ENCODE measurements at regions not wholly inside any gene's neighbourhood (a gene's known extent, or its start where the extent isn't known, plus 50 kb on each side); places are given as distances from the start of the nearest gene placed in this dataset.

GRCh38 chrX:39283239-39283638 lies 482.0 kb downstream of the MID1IP1 start:
- H3K27ac ChIP-seq = no peak overlapping the region
- TF ChIP-seq CTCF (IDR thresholded peaks at IDR 0.05) (no peak), EP300 (IDR thresholded peaks at IDR 0.05) (no peak), POLR2AphosphoS5 (IDR thresholded peaks at IDR 0.05) (no peak), POLR2A (IDR thresholded peaks at IDR 0.05) (no peak)
- H3K27me3 ChIP-seq = no peaks in the 10 kb centered on the region
- H3K4me1 ChIP-seq = no peaks in the 10 kb centered on the region
- H3K9me3 ChIP-seq = peaks cover 0 to 7% (median 0%) of the 10 kb centered on the region in 4 donors
- H3K36me3 ChIP-seq = no peaks in the 10 kb centered on the region
- intact Hi-C loops (cut with DNase I) = no loop called here
- DNase-seq = no peak
- no peak overlapping the region for H3K4me3 ChIP-seq

GRCh38 chrX:39288592-39288991 lies 487.3 kb downstream of the MID1IP1 start:
- no peak overlapping the region for H3K27ac ChIP-seq
- no peaks in the 10 kb centered on the region for H3K4me1 ChIP-seq
- no peak for TF ChIP-seq POLR2A (IDR thresholded peaks at IDR 0.05)
- no peak for TF ChIP-seq CTCF (IDR thresholded peaks at IDR 0.05)
- no peak for TF ChIP-seq POLR2AphosphoS5 (IDR thresholded peaks at IDR 0.05)
- TF ChIP-seq EP300 (IDR thresholded peaks at IDR 0.05) = no peak
- H3K4me3 ChIP-seq = no peak overlapping the region
- DNase-seq = no peak
- intact Hi-C loops (cut with DNase I) = no loop called here
- no peaks in the 10 kb centered on the region for H3K27me3 ChIP-seq
- H3K9me3 ChIP-seq = peaks cover 0 to 4% (median 0%) of the 10 kb centered on the region in 4 donors
- no peaks in the 10 kb centered on the region for H3K36me3 ChIP-seq
- WGBS, 2 donors = 96 to 98% methylated on average over 3 of the region's 3 CpGs

GRCh38 chrX:39289827-39290226 lies 488.6 kb downstream of the MID1IP1 start:
- TF ChIP-seq EP300 (IDR thresholded peaks at IDR 0.05) (no peak), CTCF (IDR thresholded peaks at IDR 0.05) (no peak), POLR2AphosphoS5 (IDR thresholded peaks at IDR 0.05) (no peak), POLR2A (IDR thresholded peaks at IDR 0.05) (no peak)
- intact Hi-C loops (cut with DNase I) = no loop called here
- WGBS, 2 donors = 87 to 95% methylated on average over 4 of the region's 4 CpGs
- DNase-seq = no peak
- Histone ChIP-seq H3K4me1 (no peaks in the 10 kb centered on the region), H3K27ac (no peak overlapping the region), H3K4me3 (no peak overlapping the region), H3K36me3 (no peaks in the 10 kb centered on the region), H3K9me3 (no peaks in the 10 kb centered on the region), H3K27me3 (no peaks in the 10 kb centered on the region)

GRCh38 chrX:39293203-39293602 lies 491.9 kb downstream of the MID1IP1 start:
- intact Hi-C loops (cut with DNase I) = no loop called here
- 79 to 91% methylated on average over 3 of the region's 3 CpGs for WGBS, 2 donors
- no peaks in the 10 kb centered on the region for H3K9me3 ChIP-seq
- H3K4me1 ChIP-seq = no peaks in the 10 kb centered on the region
- TF ChIP-seq POLR2AphosphoS5 (IDR thresholded peaks at IDR 0.05) (no peak), CTCF (IDR thresholded peaks at IDR 0.05) (no peak), EP300 (IDR thresholded peaks at IDR 0.05) (no peak), POLR2A (IDR thresholded peaks at IDR 0.05) (no peak)
- no peak for DNase-seq
- no peak overlapping the region for H3K4me3 ChIP-seq
- H3K36me3 ChIP-seq = no peaks in the 10 kb centered on the region
- no peaks in the 10 kb centered on the region for H3K27me3 ChIP-seq
- no peak overlapping the region for H3K27ac ChIP-seq

- no peak for DNase-seq
- Histone ChIP-seq H3K9me3 (no peaks in the 10 kb centered on the region), H3K27me3 (no peaks in the 10 kb centered on the region), H3K4me1 (no peaks in the 10 kb centered on the region), H3K27ac (no peak overlapping the region), H3K4me3 (no peak overlapping the region), H3K36me3 (no peaks in the 10 kb centered on the region)
- TF ChIP-seq CTCF (IDR thresholded peaks at IDR 0.05) (no peak), EP300 (IDR thresholded peaks at IDR 0.05) (no peak), POLR2A (IDR thresholded peaks at IDR 0.05) (no peak), POLR2AphosphoS5 (IDR thresholded peaks at IDR 0.05) (no peak)
- intact Hi-C loops (cut with DNase I) = no loop called here
- WGBS, 2 donors = 66 to 90% methylated on average over 5 of the region's 5 CpGs
These were observed 495.2 kb downstream of the MID1IP1 start for GRCh38 chrX:39296472-39296871.
